ENCODE measurements at regions not wholly inside any gene's neighbourhood (a gene's known extent, or its start where the extent isn't known, plus 50 kb on each side); places are given as distances from the start of the nearest gene placed in this dataset.
A peak's percentile ranks its signal among the peaks of the same experiment; 100 is the strongest.

GRCh38 chr7:131098527-131098926 is 229.1 kb upstream of the MKLN1 start:
- H3K36me3 Mint-ChIP-seq (ENCODE audit: low read depth): peaks cover 39% of the 10 kb centered on the region
- no peaks in the 10 kb centered on the region for H3K27me3 Mint-ChIP-seq (ENCODE audit: low read depth)
- no peak overlapping the region for H3K27ac Mint-ChIP-seq
- H3K9me3 Mint-ChIP-seq: no peaks in the 10 kb centered on the region
- H3K4me1 Mint-ChIP-seq (ENCODE audit: low read depth): peaks cover 36% of the 10 kb centered on the region
- H3K4me3 Mint-ChIP-seq: no peak overlapping the region

GRCh38 chr7:131100357-131101054 is 227.2 kb upstream of the MKLN1 start:
- peaks cover 50% of the 10 kb centered on the region for H3K36me3 Mint-ChIP-seq (ENCODE audit: low read depth)
- no peaks in the 10 kb centered on the region for H3K27me3 Mint-ChIP-seq (ENCODE audit: low read depth)
- H3K9me3 Mint-ChIP-seq: no peaks in the 10 kb centered on the region
- H3K4me1 Mint-ChIP-seq (ENCODE audit: low read depth): peaks cover 55% of the 10 kb centered on the region
- H3K4me3 Mint-ChIP-seq: no peak overlapping the region
- no peak overlapping the region for H3K27ac Mint-ChIP-seq

GRCh38 chr7:131103997-131104396 is 223.7 kb upstream of the MKLN1 start:
- peaks cover 42% of the 10 kb centered on the region for H3K36me3 Mint-ChIP-seq (ENCODE audit: low read depth)
- no peaks in the 10 kb centered on the region for H3K9me3 Mint-ChIP-seq
- H3K4me1 Mint-ChIP-seq (ENCODE audit: low read depth): peaks cover 47% of the 10 kb centered on the region
- no peaks in the 10 kb centered on the region for H3K27me3 Mint-ChIP-seq (ENCODE audit: low read depth)
- H3K4me3 Mint-ChIP-seq: peak overlapping the region; percentile 18
- peak overlapping the region; percentile 9 for H3K27ac Mint-ChIP-seq

- H3K4me3 Mint-ChIP-seq: peak overlapping the region; percentile 61
Observed at GRCh38 chr7:131104596-131105293, 222.9 kb upstream of the MKLN1 start.

GRCh38 chr7:131105294-131105798 is 222.3 kb upstream of the MKLN1 start:
- Mint-ChIP-seq H3K27me3 (ENCODE audit: low read depth) (no peaks in the 10 kb centered on the region), H3K4me1 (ENCODE audit: low read depth) (peaks cover 52% of the 10 kb centered on the region), H3K4me3 (peak overlapping the region; percentile 61), H3K9me3 (no peaks in the 10 kb centered on the region), H3K36me3 (ENCODE audit: low read depth) (peaks cover 37% of the 10 kb centered on the region), H3K27ac (peak overlapping the region; percentile 18)

More at GRCh38 chr7:131104596-131105293, 222.9 kb upstream of the MKLN1 start:
- H3K27ac Mint-ChIP-seq: peak overlapping the region; percentile 18
- peaks cover 39% of the 10 kb centered on the region for H3K36me3 Mint-ChIP-seq (ENCODE audit: low read depth)
- no peaks in the 10 kb centered on the region for H3K27me3 Mint-ChIP-seq (ENCODE audit: low read depth)
- H3K4me1 Mint-ChIP-seq (ENCODE audit: low read depth): peaks cover 52% of the 10 kb centered on the region
- H3K9me3 Mint-ChIP-seq: no peaks in the 10 kb centered on the region

- peaks cover 53% of the 10 kb centered on the region for H3K4me1 Mint-ChIP-seq (ENCODE audit: low read depth)
- peak overlapping the region; percentile 99 for H3K4me3 Mint-ChIP-seq
- H3K27ac Mint-ChIP-seq: peak overlapping the region; percentile 99
- no peaks in the 10 kb centered on the region for H3K9me3 Mint-ChIP-seq
- peaks cover 33% of the 10 kb centered on the region for H3K36me3 Mint-ChIP-seq (ENCODE audit: low read depth)
- no peaks in the 10 kb centered on the region for H3K27me3 Mint-ChIP-seq (ENCODE audit: low read depth)
Observed at GRCh38 chr7:131105799-131106680, 221.6 kb upstream of the MKLN1 start.

- H3K27ac Mint-ChIP-seq: peak overlapping the region; percentile 99
- H3K9me3 Mint-ChIP-seq: no peaks in the 10 kb centered on the region
- H3K4me3 Mint-ChIP-seq: peak overlapping the region; percentile 99
- peaks cover 35% of the 10 kb centered on the region for H3K36me3 Mint-ChIP-seq (ENCODE audit: low read depth)
- H3K4me1 Mint-ChIP-seq (ENCODE audit: low read depth): peaks cover 58% of the 10 kb centered on the region
- H3K27me3 Mint-ChIP-seq (ENCODE audit: low read depth): no peaks in the 10 kb centered on the region
Observed at GRCh38 chr7:131106681-131107336, 220.9 kb upstream of the MKLN1 start.

GRCh38 chr7:131107337-131108211 is 220.1 kb upstream of the MKLN1 start:
- Mint-ChIP-seq H3K9me3 (no peaks in the 10 kb centered on the region), H3K36me3 (ENCODE audit: low read depth) (peaks cover 31% of the 10 kb centered on the region)

GRCh38 chr7:131108212-131108940 is 219.3 kb upstream of the MKLN1 start:
- Mint-ChIP-seq H3K4me3 (peak overlapping the region; percentile 99), H3K9me3 (no peaks in the 10 kb centered on the region), H3K36me3 (ENCODE audit: low read depth) (peaks cover 36% of the 10 kb centered on the region), H3K27me3 (ENCODE audit: low read depth) (peaks cover 5% of the 10 kb centered on the region), H3K4me1 (ENCODE audit: low read depth) (peaks cover 62% of the 10 kb centered on the region), H3K27ac (peak overlapping the region; percentile 99)

More at GRCh38 chr7:131107337-131108211, 220.1 kb upstream of the MKLN1 start:
- Mint-ChIP-seq H3K27ac (peak overlapping the region; percentile 99), H3K4me3 (peak overlapping the region; percentile 99), H3K4me1 (ENCODE audit: low read depth) (peaks cover 59% of the 10 kb centered on the region), H3K27me3 (ENCODE audit: low read depth) (no peaks in the 10 kb centered on the region)

GRCh38 chr7:131109011-131109758 is 218.5 kb upstream of the MKLN1 start:
- Mint-ChIP-seq H3K4me3 (peak overlapping the region; percentile 99), H3K27me3 (ENCODE audit: low read depth) (peaks cover 12% of the 10 kb centered on the region), H3K4me1 (ENCODE audit: low read depth) (peaks cover 55% of the 10 kb centered on the region), H3K36me3 (ENCODE audit: low read depth) (peaks cover 31% of the 10 kb centered on the region), H3K27ac (peak overlapping the region; percentile 99), H3K9me3 (no peaks in the 10 kb centered on the region)

GRCh38 chr7:131109759-131110296 is 217.8 kb upstream of the MKLN1 start:
- Mint-ChIP-seq H3K36me3 (ENCODE audit: low read depth) (peaks cover 29% of the 10 kb centered on the region), H3K4me1 (ENCODE audit: low read depth) (peaks cover 49% of the 10 kb centered on the region), H3K4me3 (peak overlapping the region; percentile 99), H3K9me3 (no peaks in the 10 kb centered on the region), H3K27me3 (ENCODE audit: low read depth) (peaks cover 14% of the 10 kb centered on the region), H3K27ac (peak overlapping the region; percentile 99)
